ENCODE measurements at regions not wholly inside any gene's neighbourhood (a gene's known extent, or its start where the extent isn't known, plus 50 kb on each side); places are given as distances from the start of the nearest gene placed in this dataset.

DNA sequence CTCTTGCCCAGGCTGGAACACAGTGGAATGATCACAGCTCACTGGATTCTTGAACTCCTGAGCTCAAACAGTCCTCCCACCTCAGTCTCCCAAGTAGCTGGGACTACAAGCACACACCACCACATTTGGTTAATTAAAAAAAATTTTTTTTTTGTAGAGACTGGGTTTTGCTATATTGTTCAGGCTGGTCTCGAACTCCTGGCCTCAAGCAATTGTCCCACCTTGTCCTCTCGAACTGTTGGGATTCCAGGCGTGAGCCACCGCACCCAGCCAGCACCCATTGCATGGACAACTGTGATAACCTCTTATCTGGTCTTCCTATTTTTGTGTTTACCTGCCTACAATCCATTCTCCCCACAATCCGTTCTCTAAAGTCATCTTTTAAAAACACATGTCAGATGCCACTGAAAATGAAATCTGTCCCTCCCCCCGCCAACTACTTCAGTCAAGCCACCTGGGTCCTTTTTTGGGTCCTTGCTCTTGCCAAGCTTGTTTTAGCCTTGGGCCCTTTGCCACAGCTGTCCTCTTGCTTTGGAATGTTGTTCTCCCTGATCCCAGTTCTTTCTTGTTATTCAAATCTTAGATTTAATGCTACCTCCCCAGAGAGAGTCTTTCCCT, 250.5 kb downstream of the PIK3R1 start:
- Mint-ChIP-seq H3K4me1 (no peaks in the 10 kb centered on the region), H3K4me3 (no peak overlapping the region)

GRCh38 chr5:68467208-68467607, 251.7 kb downstream of the PIK3R1 start:
- Mint-ChIP-seq H3K27me3 (no peaks in the 10 kb centered on the region), H3K9me3 (no peaks in the 10 kb centered on the region), H3K4me3 (no peak overlapping the region), H3K36me3 (no peaks in the 10 kb centered on the region), H3K4me1 (no peaks in the 10 kb centered on the region), H3K27ac (no peak overlapping the region)
- no peak for ATAC-seq (replicated peaks)
- DNase-seq: no peak

More for the DNA sequence above, 250.5 kb downstream of the PIK3R1 start:
- ATAC-seq (replicated peaks) (no peak), DNase-seq (no peak)
- no peak overlapping the region for H3K27ac Mint-ChIP-seq
- H3K27me3 Mint-ChIP-seq: no peaks in the 10 kb centered on the region
- H3K36me3 Mint-ChIP-seq: no peaks in the 10 kb centered on the region
- no peaks in the 10 kb centered on the region for H3K9me3 Mint-ChIP-seq

DNA sequence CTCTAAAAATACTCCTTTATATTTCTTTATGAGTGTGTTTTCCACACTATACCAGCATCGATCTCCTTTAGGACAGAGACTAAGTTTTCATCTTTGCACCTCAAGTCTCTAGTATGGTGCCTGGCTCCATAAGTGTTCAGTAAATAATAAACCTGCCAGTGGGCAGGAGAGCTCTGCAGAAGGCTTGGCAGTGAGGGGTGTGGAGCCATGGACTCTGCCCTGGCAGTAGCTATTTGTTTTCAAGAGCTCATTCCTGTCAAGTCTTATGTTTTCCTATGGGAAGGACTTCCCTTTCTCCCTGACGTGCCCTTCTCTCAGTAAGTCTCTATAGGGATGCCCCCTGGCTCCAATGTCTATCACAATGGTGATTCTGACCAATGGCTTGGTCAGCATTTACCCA, 252.2 kb downstream of the PIK3R1 start:
- Mint-ChIP-seq H3K9me3 (no peaks in the 10 kb centered on the region), H3K4me1 (no peaks in the 10 kb centered on the region), H3K36me3 (no peaks in the 10 kb centered on the region), H3K27me3 (peaks cover 0 to under 1% of the 10 kb centered on the region in 2 donors), H3K4me3 (no peak overlapping the region), H3K27ac (no peak overlapping the region)
- DNase-seq (no peak), ATAC-seq (replicated peaks) (no peak)

DNA sequence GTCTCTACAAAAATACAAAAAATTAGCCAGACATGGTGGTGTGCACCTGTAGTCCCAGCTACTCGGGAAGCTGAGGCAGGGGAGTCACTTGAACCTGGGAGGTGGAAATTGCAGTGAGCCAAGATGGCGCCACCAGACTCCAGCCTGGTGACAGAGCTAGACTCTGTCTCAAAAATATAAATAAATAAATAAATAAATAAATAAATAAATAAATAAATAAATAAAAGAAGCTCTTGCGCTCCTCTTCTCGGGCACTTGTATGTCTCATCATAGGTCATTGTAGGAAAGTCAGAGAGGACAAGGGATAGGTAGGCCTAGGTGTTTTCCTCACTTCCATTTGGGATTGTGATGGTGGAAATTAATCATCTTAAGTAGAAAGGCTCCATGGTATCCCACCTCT, 252.8 kb downstream of the PIK3R1 start:
- H3K27ac Mint-ChIP-seq: no peak overlapping the region
- no peak for ATAC-seq (replicated peaks)
- no peaks in the 10 kb centered on the region for H3K9me3 Mint-ChIP-seq
- no peak for DNase-seq
- H3K27me3 Mint-ChIP-seq: peaks cover 0 to 3% of the 10 kb centered on the region in 2 donors
- no peaks in the 10 kb centered on the region for H3K4me1 Mint-ChIP-seq
- no peak overlapping the region for H3K4me3 Mint-ChIP-seq
- no peaks in the 10 kb centered on the region for H3K36me3 Mint-ChIP-seq

DNA sequence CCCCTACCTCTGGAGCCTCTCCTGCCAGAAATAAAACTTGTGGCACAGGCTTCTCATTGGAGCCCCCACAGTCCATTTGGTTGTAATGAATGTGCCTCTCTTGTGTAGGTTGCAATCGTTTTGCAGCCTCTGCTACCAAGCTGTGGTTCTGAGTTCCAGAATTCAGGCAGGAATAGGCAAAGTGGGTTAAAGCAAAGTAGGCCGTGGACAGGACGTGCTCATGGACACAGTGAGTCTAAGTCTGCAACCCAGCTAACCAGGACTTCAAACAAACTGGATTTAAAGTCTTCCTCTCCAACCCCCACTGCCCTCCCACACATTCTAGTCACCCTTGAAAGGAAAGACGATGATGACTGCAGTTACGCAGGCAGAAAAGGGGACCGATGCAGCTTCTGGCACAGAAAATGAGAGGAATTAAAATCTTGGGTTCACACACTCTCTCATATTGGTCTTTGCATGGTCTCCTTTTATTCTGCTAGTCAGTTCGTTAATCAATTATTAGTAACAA, 260.0 kb downstream of the PIK3R1 start:
- H3K27me3 Mint-ChIP-seq: peaks cover 0 to 8% of the 10 kb centered on the region in 2 donors
- ATAC-seq (replicated peaks) (no peak), DNase-seq (no peak)
- H3K4me3 Mint-ChIP-seq: no peak overlapping the region
- peaks cover 0 to 2% of the 10 kb centered on the region in 2 donors for H3K36me3 Mint-ChIP-seq
- H3K9me3 Mint-ChIP-seq: no peaks in the 10 kb centered on the region
- H3K27ac Mint-ChIP-seq: no peak overlapping the region
- no peaks in the 10 kb centered on the region for H3K4me1 Mint-ChIP-seq

DNA sequence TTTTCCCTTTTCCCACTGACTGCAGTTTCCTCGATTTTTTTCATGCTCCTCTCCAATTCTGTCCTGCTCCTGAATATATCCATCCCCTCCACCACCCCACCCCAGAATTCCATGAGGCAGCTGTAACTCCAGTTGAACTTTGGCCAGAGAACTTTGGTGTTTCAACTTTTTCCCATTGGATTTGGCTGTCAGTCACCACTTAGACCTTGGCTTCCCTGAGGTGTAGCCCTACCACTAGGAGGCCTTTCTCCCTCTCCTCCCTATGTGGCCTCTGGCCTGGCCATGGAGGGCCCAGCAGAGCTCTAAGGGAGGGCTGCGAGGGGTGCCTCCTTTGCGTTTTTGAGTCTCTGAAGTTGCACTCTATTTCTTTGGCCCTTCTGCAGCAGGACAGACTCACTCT, 261.3 kb downstream of the PIK3R1 start:
- H3K36me3 Mint-ChIP-seq: peaks cover 0 to 2% of the 10 kb centered on the region in 2 donors
- no peak overlapping the region for H3K4me3 Mint-ChIP-seq
- H3K27me3 Mint-ChIP-seq: peaks cover 0 to 8% of the 10 kb centered on the region in 2 donors
- no peak overlapping the region for H3K27ac Mint-ChIP-seq
- ATAC-seq (replicated peaks) (no peak), DNase-seq (no peak)
- H3K4me1 Mint-ChIP-seq: no peaks in the 10 kb centered on the region
- H3K9me3 Mint-ChIP-seq: no peaks in the 10 kb centered on the region

DNA sequence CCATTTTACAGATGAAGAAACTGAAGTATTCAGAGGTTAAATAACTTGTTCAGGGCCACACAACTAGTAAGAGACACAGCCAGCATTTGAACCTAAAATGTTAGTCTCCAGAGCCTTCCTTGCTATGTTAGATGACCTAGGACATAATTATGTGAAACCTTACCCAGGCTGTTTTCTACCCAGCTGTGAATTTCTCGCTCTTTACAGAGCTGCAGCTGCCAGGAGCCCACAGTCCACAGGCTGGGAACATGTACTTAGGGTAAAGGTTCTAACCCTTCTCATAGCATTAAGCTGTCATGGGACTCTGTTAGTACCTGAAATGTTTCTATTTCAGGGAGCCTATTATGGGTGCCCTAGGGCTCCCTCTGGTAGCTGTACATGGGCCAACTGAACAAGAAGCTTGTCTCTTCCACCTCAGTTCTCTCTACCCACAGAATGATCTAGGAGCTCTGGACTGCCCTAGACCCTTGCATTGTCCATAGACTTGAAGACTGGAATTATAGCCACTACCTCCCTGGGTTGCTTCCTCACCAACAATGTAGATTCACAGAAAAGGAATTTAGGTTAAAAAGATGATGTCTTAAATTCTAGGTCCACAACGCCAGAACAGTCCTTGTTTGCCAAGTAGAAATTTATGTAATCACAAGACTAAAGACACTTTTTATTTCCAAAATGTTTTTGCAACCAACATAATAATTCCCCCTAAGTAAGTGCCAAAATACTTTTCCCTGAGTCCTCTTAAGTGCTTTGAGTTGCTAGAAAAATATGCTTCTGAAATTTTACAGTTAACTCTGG, 262.9 kb downstream of the PIK3R1 start:
- Mint-ChIP-seq H3K9me3 (no peaks in the 10 kb centered on the region), H3K4me1 (peaks cover 4% of the 10 kb centered on the region in 2 donors), H3K4me3 (no peak overlapping the region), H3K27ac (no peak overlapping the region), H3K27me3 (peaks cover 0 to 5% of the 10 kb centered on the region in 2 donors), H3K36me3 (peaks cover 0 to 2% of the 10 kb centered on the region in 2 donors)
- DNase-seq (no peak), ATAC-seq (replicated peaks) (no peak)

DNA sequence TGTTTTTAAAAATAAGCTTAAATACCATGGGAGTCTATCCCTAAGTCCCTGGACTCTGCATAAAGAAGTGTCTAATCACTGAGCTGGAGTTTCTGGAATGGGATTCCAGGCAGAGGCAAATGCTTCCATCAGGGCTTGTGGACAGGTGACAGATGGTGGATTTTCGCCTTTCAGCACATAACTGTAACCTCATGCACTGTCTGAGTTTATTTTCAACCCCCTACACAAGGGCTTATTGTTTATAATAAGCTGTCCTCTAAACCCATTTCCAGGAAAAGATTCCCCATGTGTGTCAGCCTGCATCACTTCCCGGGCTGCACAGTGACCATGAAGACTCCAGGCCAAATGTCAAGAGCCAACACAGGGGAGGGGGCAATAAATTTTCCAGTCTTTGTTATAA, 264.0 kb downstream of the PIK3R1 start:
- H3K4me1 Mint-ChIP-seq: peaks cover 4 to 6% of the 10 kb centered on the region in 2 donors

DNA sequence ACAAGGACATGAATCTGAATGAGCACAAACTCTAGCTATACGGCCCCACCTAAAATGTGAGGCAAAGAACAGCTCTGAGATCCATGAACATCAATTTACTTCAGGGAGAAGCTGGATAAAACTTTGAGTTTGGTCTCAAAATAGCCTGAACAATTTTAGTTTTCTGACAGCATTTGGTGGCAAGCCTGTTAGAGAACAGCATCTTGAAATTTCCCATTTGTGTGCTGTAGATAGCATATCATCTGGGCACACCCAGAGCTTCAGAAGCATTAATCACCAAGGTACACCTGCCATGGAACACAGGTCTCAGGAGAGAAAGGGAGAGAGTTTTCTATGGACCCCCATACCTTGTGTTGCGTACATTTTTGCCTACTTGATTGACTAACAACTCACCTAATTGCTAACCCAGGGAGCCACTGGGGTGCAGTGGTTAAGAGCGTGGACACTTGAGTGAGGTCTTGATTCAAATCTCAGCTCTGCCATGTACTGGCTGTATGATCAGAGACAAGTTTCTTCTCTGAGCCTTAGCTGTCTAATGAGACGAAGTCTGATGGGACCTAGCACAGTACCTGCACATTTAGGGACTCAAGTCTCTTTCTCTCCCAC, 264.9 kb downstream of the PIK3R1 start:
- peaks cover 4 to 6% of the 10 kb centered on the region in 2 donors for H3K4me1 Mint-ChIP-seq
- no peak overlapping the region for H3K4me3 Mint-ChIP-seq
- DNase-seq (no peak), ATAC-seq (replicated peaks) (no peak)
- no peaks in the 10 kb centered on the region for H3K9me3 Mint-ChIP-seq
- no peaks in the 10 kb centered on the region for H3K36me3 Mint-ChIP-seq
- H3K27me3 Mint-ChIP-seq: no peaks in the 10 kb centered on the region
- H3K27ac Mint-ChIP-seq: no peak overlapping the region

More for the DNA sequence above, 264.0 kb downstream of the PIK3R1 start:
- Mint-ChIP-seq H3K27ac (no peak overlapping the region), H3K27me3 (peaks cover 0 to under 1% of the 10 kb centered on the region in 2 donors), H3K36me3 (peaks cover 0 to 2% of the 10 kb centered on the region in 2 donors), H3K9me3 (no peaks in the 10 kb centered on the region), H3K4me3 (no peak overlapping the region)
- no peak for ATAC-seq (replicated peaks)
- no peak for DNase-seq

GRCh38 chr5:68482199-68482598, 266.6 kb downstream of the PIK3R1 start:
- Mint-ChIP-seq H3K4me1 (peaks cover 4 to 6% of the 10 kb centered on the region in 2 donors), H3K9me3 (peaks cover 0 to 3% of the 10 kb centered on the region in 2 donors), H3K4me3 (no peak overlapping the region), H3K36me3 (no peaks in the 10 kb centered on the region), H3K27me3 (no peaks in the 10 kb centered on the region), H3K27ac (no peak overlapping the region)
- ATAC-seq (replicated peaks) (no peak), DNase-seq (no peak)

- DNase-seq: no peak
- ATAC-seq (replicated peaks): no peak
- Mint-ChIP-seq H3K4me1 (peaks cover 4 to 6% of the 10 kb centered on the region in 2 donors), H3K27ac (no peak overlapping the region), H3K27me3 (no peaks in the 10 kb centered on the region), H3K9me3 (peaks cover 0 to 4% of the 10 kb centered on the region in 2 donors), H3K36me3 (peaks cover 0 to 1% of the 10 kb centered on the region in 2 donors), H3K4me3 (no peak overlapping the region)
Observed at GRCh38 chr5:68484307-68485068, 268.9 kb downstream of the PIK3R1 start.

DNA sequence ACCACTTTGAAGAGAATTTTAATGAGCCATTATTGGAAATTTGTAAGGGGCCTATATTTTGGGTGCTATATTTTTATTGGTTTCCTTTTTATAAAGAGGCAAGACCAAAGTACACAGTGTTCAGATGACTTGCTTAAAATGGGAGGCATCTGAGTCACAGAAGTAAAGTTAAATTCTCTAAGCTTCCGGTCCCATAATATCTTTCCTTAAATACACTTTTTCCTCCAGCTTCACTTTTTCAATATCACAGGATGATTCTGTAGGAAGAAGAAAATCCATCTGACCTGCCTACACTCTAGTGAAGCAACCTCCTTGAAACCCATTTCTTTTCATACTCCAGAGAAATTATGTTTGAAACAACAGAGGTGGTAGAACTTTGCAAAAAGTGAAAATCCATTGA, 274.0 kb downstream of the PIK3R1 start:
- ATAC-seq (replicated peaks) (no peak), DNase-seq (no peak)
- no peaks in the 10 kb centered on the region for H3K4me1 Mint-ChIP-seq
- no peak overlapping the region for H3K27ac Mint-ChIP-seq
- H3K4me3 Mint-ChIP-seq: no peak overlapping the region
- H3K9me3 Mint-ChIP-seq: peaks cover 0 to 4% of the 10 kb centered on the region in 2 donors
- peaks cover 0 to 1% of the 10 kb centered on the region in 2 donors for H3K36me3 Mint-ChIP-seq
- no peaks in the 10 kb centered on the region for H3K27me3 Mint-ChIP-seq

DNA sequence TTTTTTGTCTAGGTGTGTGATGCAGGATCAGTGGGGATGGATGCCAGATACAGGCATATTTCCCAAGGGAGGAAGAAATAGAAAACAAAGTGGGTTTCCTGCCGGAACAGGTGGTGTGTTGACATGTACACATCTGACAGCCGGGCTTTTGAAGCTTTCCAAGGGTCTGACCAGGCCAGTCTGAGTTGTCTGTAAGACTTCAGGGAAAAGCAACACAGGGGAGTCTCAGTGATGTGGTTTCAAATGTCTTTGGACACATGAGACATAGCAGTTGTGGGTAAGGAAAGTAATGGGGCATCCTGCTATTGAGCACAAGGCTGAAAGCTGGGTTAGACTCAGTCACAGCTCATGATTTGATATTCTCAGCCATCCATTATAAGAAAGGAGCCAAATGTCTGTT, 274.9 kb downstream of the PIK3R1 start:
- peaks cover 0 to 4% of the 10 kb centered on the region in 2 donors for H3K9me3 Mint-ChIP-seq
- DNase-seq (no peak), ATAC-seq (replicated peaks) (no peak)
- H3K4me1 Mint-ChIP-seq: no peaks in the 10 kb centered on the region
- H3K27me3 Mint-ChIP-seq: peaks cover 0 to 1% of the 10 kb centered on the region in 2 donors
- H3K4me3 Mint-ChIP-seq: no peak overlapping the region
- no peak overlapping the region for H3K27ac Mint-ChIP-seq
- peaks cover 0 to 1% of the 10 kb centered on the region in 2 donors for H3K36me3 Mint-ChIP-seq

DNA sequence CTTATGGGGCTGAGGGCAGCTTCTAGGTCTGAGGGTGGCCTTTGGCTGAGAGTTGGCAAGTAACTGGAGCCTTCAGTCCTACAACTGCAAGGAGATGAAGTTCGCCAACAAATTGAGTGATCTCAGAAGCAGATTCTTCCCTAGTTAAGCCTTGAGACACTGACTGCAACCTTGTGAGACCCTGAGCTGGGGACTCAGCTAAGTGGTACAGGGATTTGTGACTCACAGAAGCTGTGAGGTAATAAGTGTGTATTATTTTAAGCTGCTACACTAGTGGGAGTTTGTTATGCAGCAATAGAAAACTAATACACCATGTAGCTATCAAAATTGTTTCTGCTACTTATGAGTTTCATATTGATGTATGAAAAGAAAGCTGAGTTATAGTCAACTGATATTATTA, 279.2 kb downstream of the PIK3R1 start:
- ATAC-seq (replicated peaks) (no peak), DNase-seq (no peak)
- Mint-ChIP-seq H3K27ac (no peak overlapping the region), H3K27me3 (peaks cover 0 to 5% of the 10 kb centered on the region in 2 donors), H3K36me3 (peaks cover 8 to 19% of the 10 kb centered on the region in 2 donors), H3K9me3 (peaks cover 19 to 22% of the 10 kb centered on the region in 2 donors), H3K4me1 (no peaks in the 10 kb centered on the region), H3K4me3 (no peak overlapping the region)
